MG63 (cell line): ENCODE measurements at regions not wholly inside any gene's neighbourhood (a gene's known extent, or its start where the extent isn't known, plus 50 kb on each side); places are given as distances from the start of the nearest gene placed in this dataset.

Source experiments
- DNase-seq: peaks from one replicate; pipeline ENCODE4 v3.0.0-alpha.2; 2020
- H3K27me3 ChIP-seq: fragments of 250-450 bp; sonication (Bioruptor Pico); 2 replicates; pipeline ENCODE4 v1.5.1; 2020; ENCODE audit warnings: mild to moderate bottlenecking, moderate library complexity
- H3K36me3 ChIP-seq: fragments of 250-450 bp; sonication (Bioruptor Pico); 2 replicates; pipeline ENCODE4 v1.5.1; 2020; ENCODE audit warnings: mild to moderate bottlenecking, moderate library complexity
- H3K4me3 ChIP-seq: fragments of 250-450 bp; sonication (Bioruptor Pico); 2 replicates; pipeline ENCODE4 v1.5.1; 2020; ENCODE audit warnings: mild to moderate bottlenecking, moderate library complexity
- H3K9me3 ChIP-seq: fragments of 250-450 bp; sonication (Bioruptor Pico); 2 replicates; pipeline ENCODE4 v1.5.1; 2020; ENCODE audit warnings: mild to moderate bottlenecking, moderate library complexity

GRCh38 chr5:18057725-18058124 lies 423.5 kb downstream of the TAF11L14 start:
- Histone ChIP-seq H3K27me3 (no peaks in the 10 kb centered on the region), H3K9me3 (no peaks in the 10 kb centered on the region), H3K36me3 (no peaks in the 10 kb centered on the region), H3K4me3 (no peak overlapping the region)
- no peak for DNase-seq

DNA sequence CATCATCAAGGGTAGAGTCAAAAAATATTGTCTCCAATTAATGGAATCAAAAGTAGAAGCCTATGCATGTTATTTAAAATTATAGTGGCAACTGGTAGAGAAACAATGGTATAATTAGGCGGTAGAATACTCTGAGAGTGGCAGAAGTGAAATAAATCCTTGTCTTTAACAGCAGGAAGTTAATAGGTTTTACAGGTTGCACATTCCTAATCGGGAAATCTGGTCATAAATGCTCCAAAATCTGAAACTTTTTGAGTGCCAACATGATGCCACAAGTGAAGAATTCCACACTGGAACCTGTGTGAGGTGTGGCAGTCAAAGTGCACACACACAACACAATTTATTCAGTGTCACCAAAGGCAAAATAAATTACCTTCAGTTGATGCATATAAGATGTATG lies 433.4 kb downstream of the TAF11L14 start:
- H3K9me3 ChIP-seq: no peaks in the 10 kb centered on the region
- no peak overlapping the region for H3K4me3 ChIP-seq
- no peaks in the 10 kb centered on the region for H3K36me3 ChIP-seq
- H3K27me3 ChIP-seq: no peaks in the 10 kb centered on the region
- no peak for DNase-seq

DNA sequence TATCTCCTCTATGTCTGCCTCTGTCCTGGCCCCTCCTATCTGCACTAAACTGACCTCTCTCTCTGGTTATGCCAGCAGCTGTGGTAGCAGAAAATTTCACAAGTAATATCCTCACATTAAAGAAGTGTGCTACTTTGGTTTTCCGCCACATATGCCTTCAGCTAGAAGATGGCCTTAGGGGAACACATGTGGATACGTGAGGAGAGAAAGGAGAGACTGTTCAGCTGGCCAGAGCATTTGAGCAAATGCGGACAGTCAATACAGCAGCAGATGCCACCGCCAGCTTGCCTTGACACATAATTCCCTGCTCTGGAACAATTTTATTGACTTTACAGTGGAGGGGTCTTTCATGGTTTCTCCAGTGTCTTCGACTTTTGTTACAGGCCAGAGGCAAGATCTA lies 434.6 kb downstream of the TAF11L14 start:
- no peaks in the 10 kb centered on the region for H3K9me3 ChIP-seq
- no peak overlapping the region for H3K4me3 ChIP-seq
- no peaks in the 10 kb centered on the region for H3K36me3 ChIP-seq
- no peaks in the 10 kb centered on the region for H3K27me3 ChIP-seq
- no peak for DNase-seq

DNA sequence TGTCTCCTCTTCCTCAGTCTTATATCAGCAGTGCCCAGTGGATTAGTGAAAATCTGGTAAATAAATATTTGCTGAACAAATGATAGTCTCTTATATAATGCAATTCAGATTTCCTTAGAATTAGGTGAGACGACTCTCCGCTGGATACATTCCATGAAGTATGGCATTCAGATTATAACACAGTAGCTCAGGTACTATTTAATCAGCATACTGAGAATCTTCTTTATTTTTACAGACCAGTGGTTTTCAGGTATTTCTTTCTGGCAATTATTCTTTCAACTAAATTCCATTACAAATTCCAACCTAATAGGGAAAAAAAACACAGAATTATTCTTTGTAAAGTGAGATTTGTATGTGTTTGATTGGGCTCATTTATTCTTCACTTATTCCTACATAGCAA lies 435.5 kb downstream of the TAF11L14 start:
- H3K4me3 ChIP-seq: no peak overlapping the region
- H3K27me3 ChIP-seq: 0 out of 2 replicates have a peak, but pooled peaks cover 3% of the 10 kb centered on the region
- no peak for DNase-seq
- H3K36me3 ChIP-seq: no peaks in the 10 kb centered on the region
- H3K9me3 ChIP-seq: no peaks in the 10 kb centered on the region

GRCh38 chr5:18072600-18072999 lies 438.3 kb downstream of the TAF11L14 start:
- Histone ChIP-seq H3K4me3 (no peak overlapping the region), H3K36me3 (no peaks in the 10 kb centered on the region), H3K9me3 (no peaks in the 10 kb centered on the region), H3K27me3 (0 out of 2 replicates have a peak, but pooled peaks cover 3% of the 10 kb centered on the region)
- no peak for DNase-seq

DNA sequence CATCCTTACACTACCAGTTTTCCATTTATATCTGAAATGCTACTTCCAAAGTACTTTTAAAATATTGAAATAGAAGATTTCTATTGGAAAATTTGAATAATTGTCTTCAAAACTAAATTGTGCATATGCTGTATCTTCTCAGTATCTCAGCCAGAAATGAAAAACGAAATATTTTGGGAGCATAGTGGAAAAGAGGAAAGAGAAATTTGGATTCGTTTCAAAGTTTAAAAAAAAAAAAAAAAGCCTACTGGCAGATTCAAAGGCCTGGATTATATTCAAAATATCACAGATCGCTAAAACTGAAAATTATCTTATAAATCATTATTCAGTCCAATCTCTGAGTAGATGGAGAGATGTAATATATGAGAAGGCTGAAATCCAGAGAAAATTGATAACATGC lies 440.7 kb downstream of the TAF11L14 start:
- no peak for DNase-seq
- Histone ChIP-seq H3K36me3 (no peaks in the 10 kb centered on the region), H3K9me3 (no peaks in the 10 kb centered on the region), H3K4me3 (no peak overlapping the region), H3K27me3 (peaks cover 3% of the 10 kb centered on the region; the same call in 1 of the 2 replicates)

DNA sequence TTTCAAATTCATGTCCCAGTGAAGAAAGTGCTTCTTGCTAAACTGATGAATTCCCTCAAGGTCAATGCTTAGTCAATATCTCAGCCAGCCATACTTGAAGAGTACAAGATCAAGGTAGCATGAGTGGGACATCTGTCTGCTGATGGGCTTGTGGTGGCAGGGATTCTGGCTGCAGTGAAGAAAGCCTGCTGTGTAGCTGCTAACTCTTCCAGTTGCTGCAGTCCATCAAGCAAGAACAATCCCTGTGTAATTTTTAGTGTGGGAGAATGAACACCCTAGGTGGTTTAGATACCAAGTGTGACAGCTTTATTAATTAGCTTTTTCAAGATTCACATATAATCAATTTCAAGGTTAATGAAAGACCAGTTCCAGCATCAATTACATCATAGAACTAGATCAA lies 443.9 kb downstream of the TAF11L14 start:
- no peak for DNase-seq
- Histone ChIP-seq H3K4me3 (no peak overlapping the region), H3K9me3 (no peaks in the 10 kb centered on the region), H3K27me3 (peaks cover 16% of the 10 kb centered on the region), H3K36me3 (no peaks in the 10 kb centered on the region)

DNA sequence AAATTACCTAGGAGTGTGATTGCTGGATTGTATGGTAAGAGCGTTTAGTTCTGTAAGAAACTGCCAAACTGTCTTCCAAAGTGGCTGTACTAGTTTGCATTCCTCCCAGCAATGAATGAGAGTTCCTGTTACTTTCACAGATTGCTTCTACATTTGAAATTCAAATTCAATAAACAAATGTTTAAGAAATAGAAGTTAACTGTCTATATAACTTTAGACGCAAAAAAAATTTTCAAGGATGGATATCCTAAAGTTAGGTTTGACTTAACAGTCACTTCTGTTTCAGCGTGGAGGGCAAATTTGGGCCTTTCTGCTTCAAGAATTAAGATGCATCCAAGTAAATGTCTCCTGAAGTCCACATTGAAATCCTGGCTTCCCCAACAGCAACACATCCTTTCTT lies 445.6 kb downstream of the TAF11L14 start:
- no peaks in the 10 kb centered on the region for H3K9me3 ChIP-seq
- no peaks in the 10 kb centered on the region for H3K36me3 ChIP-seq
- DNase-seq: no peak

DNA sequence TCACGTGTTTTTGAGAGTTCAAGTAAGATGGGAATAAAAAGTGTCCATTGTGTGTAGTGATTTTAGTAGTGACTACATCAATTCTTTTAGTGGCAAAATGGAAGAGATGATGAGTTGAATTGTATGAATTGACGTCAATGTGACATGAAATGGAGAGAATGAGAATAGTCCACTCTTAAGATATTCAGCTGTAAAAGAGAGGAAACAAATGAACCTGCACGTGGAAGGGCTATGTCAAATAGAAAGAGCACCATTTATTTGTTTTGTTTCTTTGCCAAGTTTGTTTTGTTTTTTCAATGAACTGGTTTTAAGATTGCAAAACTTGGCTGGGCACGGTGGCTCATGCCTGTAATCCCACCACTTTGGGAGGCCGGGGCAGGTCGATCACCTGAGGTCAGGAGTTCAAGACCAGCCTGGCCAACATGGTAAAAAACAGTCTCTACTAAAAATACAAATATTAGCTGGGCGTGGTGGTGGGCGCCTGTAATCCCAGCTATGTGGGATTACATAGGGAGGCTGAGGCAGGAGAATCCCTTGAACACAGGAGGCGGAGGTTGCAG lies 453.8 kb downstream of the TAF11L14 start:
- H3K36me3 ChIP-seq: no peaks in the 10 kb centered on the region
- peaks cover 5% of the 10 kb centered on the region for H3K27me3 ChIP-seq
- no peaks in the 10 kb centered on the region for H3K9me3 ChIP-seq
- DNase-seq: no peak
- H3K4me3 ChIP-seq: no peak overlapping the region

More for the DNA sequence above, 445.6 kb downstream of the TAF11L14 start:
- H3K27me3 ChIP-seq: peaks cover 13% of the 10 kb centered on the region
- no peak overlapping the region for H3K4me3 ChIP-seq

DNA sequence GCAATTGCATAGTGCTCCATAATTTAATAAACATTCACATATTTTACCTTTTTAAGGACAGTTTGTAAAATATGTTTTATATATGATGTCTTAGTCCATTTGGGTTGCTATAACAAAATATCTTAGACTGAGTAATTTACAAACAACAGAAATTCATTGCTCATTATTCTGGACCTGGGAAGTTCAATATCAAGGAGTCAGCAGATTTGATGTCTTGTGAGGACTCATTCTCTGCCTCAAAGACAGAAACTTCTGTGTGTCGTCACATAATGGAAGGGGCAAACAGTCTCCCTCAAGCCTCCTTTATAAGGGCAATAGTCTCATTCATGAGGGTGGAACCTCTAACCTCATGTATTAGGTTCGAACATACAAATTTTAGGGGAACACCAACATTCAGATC lies 455.9 kb downstream of the TAF11L14 start:
- DNase-seq: no peak
- no peaks in the 10 kb centered on the region for H3K9me3 ChIP-seq

GRCh38 chr5:18091142-18091541 lies 456.9 kb downstream of the TAF11L14 start:
- DNase-seq: no peak
- H3K36me3 ChIP-seq: no peaks in the 10 kb centered on the region
- no peak overlapping the region for H3K4me3 ChIP-seq
- no peaks in the 10 kb centered on the region for H3K9me3 ChIP-seq
- peaks cover 9% of the 10 kb centered on the region; the same call in 1 of the 2 replicates for H3K27me3 ChIP-seq

More for the DNA sequence above, 455.9 kb downstream of the TAF11L14 start:
- H3K4me3 ChIP-seq: no peak overlapping the region
- H3K27me3 ChIP-seq: peaks cover 7% of the 10 kb centered on the region; the same call in 1 of the 2 replicates
- no peaks in the 10 kb centered on the region for H3K36me3 ChIP-seq

DNA sequence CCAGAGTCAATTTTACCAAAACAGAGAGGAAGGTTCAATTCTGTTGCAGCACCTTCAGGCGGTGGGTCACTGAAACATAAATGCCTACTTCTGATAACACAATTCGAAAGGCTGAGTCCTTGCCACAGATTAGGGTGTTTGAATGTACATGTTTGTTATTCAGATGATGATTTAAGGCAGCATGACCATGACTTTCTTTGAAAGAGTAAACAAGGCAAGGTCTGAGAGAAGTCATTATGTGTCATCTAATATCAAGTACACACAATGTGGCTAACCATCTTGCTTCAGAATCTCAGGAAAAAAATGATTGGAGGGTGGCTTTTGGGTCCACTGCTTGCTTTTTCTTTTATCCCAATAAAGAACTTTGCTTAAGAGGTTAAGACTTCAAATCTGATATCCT lies 457.5 kb downstream of the TAF11L14 start:
- Histone ChIP-seq H3K36me3 (no peaks in the 10 kb centered on the region), H3K27me3 (peaks cover 9% of the 10 kb centered on the region; the same call in 1 of the 2 replicates), H3K9me3 (no peaks in the 10 kb centered on the region), H3K4me3 (no peak overlapping the region)
- no peak for DNase-seq

GRCh38 chr5:18095061-18095460 lies 460.8 kb downstream of the TAF11L14 start:
- no peak overlapping the region for H3K4me3 ChIP-seq
- no peaks in the 10 kb centered on the region for H3K36me3 ChIP-seq
- H3K9me3 ChIP-seq: no peaks in the 10 kb centered on the region
- H3K27me3 ChIP-seq: 0 out of 2 replicates have a peak, but pooled peaks cover 10% of the 10 kb centered on the region
- DNase-seq: no peak

GRCh38 chr5:18097817-18098216 lies 463.6 kb downstream of the TAF11L14 start:
- no peak for DNase-seq
- no peaks in the 10 kb centered on the region for H3K9me3 ChIP-seq
- H3K36me3 ChIP-seq: no peaks in the 10 kb centered on the region
- H3K4me3 ChIP-seq: no peak overlapping the region
- 0 out of 2 replicates have a peak, but pooled peaks cover 7% of the 10 kb centered on the region for H3K27me3 ChIP-seq

GRCh38 chr5:18098691-18099090 lies 464.4 kb downstream of the TAF11L14 start:
- H3K36me3 ChIP-seq: no peaks in the 10 kb centered on the region
- H3K27me3 ChIP-seq: 0 out of 2 replicates have a peak, but pooled peaks cover 9% of the 10 kb centered on the region
- no peaks in the 10 kb centered on the region for H3K9me3 ChIP-seq
- no peak overlapping the region for H3K4me3 ChIP-seq
- no peak for DNase-seq

GRCh38 chr5:18099261-18099660 lies 465.0 kb downstream of the TAF11L14 start:
- no peak overlapping the region for H3K4me3 ChIP-seq
- H3K27me3 ChIP-seq: 0 out of 2 replicates have a peak, but pooled peaks cover 9% of the 10 kb centered on the region
- no peaks in the 10 kb centered on the region for H3K9me3 ChIP-seq
- no peaks in the 10 kb centered on the region for H3K36me3 ChIP-seq
- DNase-seq: no peak

- Histone ChIP-seq H3K36me3 (no peaks in the 10 kb centered on the region), H3K9me3 (no peaks in the 10 kb centered on the region)
- no peak for DNase-seq
These were observed 467.3 kb downstream of the TAF11L14 start for GRCh38 chr5:18101532-18101931.

GRCh38 chr5:18102733-18103132 lies 468.5 kb downstream of the TAF11L14 start:
- DNase-seq: no peak
- Histone ChIP-seq H3K27me3 (peaks cover 8% of the 10 kb centered on the region; the same call in 1 of the 2 replicates), H3K4me3 (no peak overlapping the region), H3K9me3 (no peaks in the 10 kb centered on the region), H3K36me3 (no peaks in the 10 kb centered on the region)

More at GRCh38 chr5:18101532-18101931, 467.3 kb downstream of the TAF11L14 start:
- Histone ChIP-seq H3K27me3 (0 out of 2 replicates have a peak, but pooled peaks cover 5% of the 10 kb centered on the region), H3K4me3 (no peak overlapping the region)
